ENCODE measurements at regions not wholly inside any gene's neighbourhood (a gene's known extent, or its start where the extent isn't known, plus 50 kb on each side); places are given as distances from the start of the nearest gene placed in this dataset.
"Not testable (repeated sequence)": the region's sequence is repeated elsewhere in the genome, so short reads cannot be mapped to it uniquely, and the experiment has no call there.

GRCh38 chr3:34150992-34151391, 352.6 kb downstream of the PDCD6IP start:
- ChIA-PET POLR2A (no interaction called here), CTCF (no interaction called here)
- 89% methylated on average over 2 of the region's 3 CpGs for WGBS (ENCODE audit: insufficient coverage)

DNA sequence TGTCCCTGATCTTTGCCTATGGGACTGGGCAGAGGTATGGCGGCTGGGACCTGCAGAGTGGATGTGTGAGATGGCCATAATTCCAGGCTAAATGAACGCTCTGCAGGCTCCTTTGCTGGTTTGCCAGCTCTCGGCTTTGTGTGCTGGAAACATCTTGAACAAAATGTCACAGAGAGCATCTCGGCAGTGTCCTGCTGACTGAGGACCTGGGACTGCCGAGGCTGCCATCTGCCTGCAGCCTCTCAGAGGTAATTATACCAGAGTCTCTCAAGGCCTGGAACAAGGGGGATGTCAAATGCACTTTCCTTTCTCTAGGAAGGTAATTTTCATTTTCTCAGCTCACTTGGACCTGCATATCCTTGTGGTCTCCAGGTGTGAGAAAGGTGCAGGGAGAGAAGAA, 354.2 kb downstream of the PDCD6IP start:
- CTCF ChIA-PET: interaction anchor here (1.1 kb wide), 1 partner anchor 9 kb away, joined by 3 read pairs; no protein-coding TSS in a partner anchor
- 98% methylated on average over 5 of the region's 5 CpGs for WGBS (ENCODE audit: insufficient coverage)
- POLR2A ChIA-PET: no interaction called here

More at GRCh38 chr3:34150992-34151391, 352.6 kb downstream of the PDCD6IP start:
- H3K36me3 ChIP-seq (ENCODE audit: control insufficient read depth in 4 of 4, insufficient read depth in 4 of 4, low read length in 3 of 4): no peaks in the 10 kb centered on the region
- no peaks in the 10 kb centered on the region for H3K4me1 ChIP-seq (ENCODE audit: control extremely low read depth in 1 of 4, control insufficient read depth in 4 of 4, insufficient read depth in 4 of 4, low read length in 3 of 4)
- H3K9me3 ChIP-seq (ENCODE audit: control extremely low read depth in 1 of 5, control insufficient read depth in 4 of 5, insufficient read depth in 2 of 5, low read depth in 1 of 5, low read length in 4 of 5): no peaks in the 10 kb centered on the region
- no peak overlapping the region for H3K4me3 ChIP-seq (ENCODE audit: control insufficient read depth in 1 of 7, extremely low read depth in 1 of 7, insufficient read depth in 4 of 7, low read depth in 2 of 7, low read length in 6 of 7)
- no peak for DNase-seq
- no peak overlapping the region for H3K27ac ChIP-seq (ENCODE audit: insufficient read depth in 1 of 2, low read depth in 1 of 2, low read length in 2 of 2, poor library complexity in 1 of 2, severe bottlenecking in 2 of 2)
- H3K27me3 ChIP-seq (replicated peaks in 2 of 5; ENCODE audit: control insufficient read depth in 4 of 5, insufficient read depth in 5 of 5, low read length in 4 of 5): no peaks in the 10 kb centered on the region

GRCh38 chr3:34155108-34155507, 356.7 kb downstream of the PDCD6IP start:
- DNase-seq: no peak
- H3K27me3 ChIP-seq (replicated peaks in 2 of 5; ENCODE audit: control insufficient read depth in 4 of 5, insufficient read depth in 5 of 5, low read length in 4 of 5): no peaks in the 10 kb centered on the region
- H3K4me3 ChIP-seq (ENCODE audit: control insufficient read depth in 1 of 7, extremely low read depth in 1 of 7, insufficient read depth in 4 of 7, low read depth in 2 of 7, low read length in 6 of 7): no peak overlapping the region
- ChIA-PET CTCF (no interaction called here), POLR2A (no interaction called here)
- no peaks in the 10 kb centered on the region for H3K9me3 ChIP-seq (ENCODE audit: control extremely low read depth in 1 of 5, control insufficient read depth in 4 of 5, insufficient read depth in 2 of 5, low read depth in 1 of 5, low read length in 4 of 5)
- H3K4me1 ChIP-seq (ENCODE audit: control extremely low read depth in 1 of 4, control insufficient read depth in 4 of 4, insufficient read depth in 4 of 4, low read length in 3 of 4): peaks cover 0 to 11% (median 3%) of the 10 kb centered on the region in 4 experiments
- no peak overlapping the region for H3K27ac ChIP-seq (ENCODE audit: insufficient read depth in 1 of 2, low read depth in 1 of 2, low read length in 2 of 2, poor library complexity in 1 of 2, severe bottlenecking in 2 of 2)
- no CpG with 5 or more reads among the region's 1 CpG for WGBS (ENCODE audit: insufficient coverage)
- H3K36me3 ChIP-seq (ENCODE audit: control insufficient read depth in 4 of 4, insufficient read depth in 4 of 4, low read length in 3 of 4): no peaks in the 10 kb centered on the region

More for the DNA sequence above, 354.2 kb downstream of the PDCD6IP start:
- no peak for DNase-seq
- Histone ChIP-seq H3K27ac (ENCODE audit: insufficient read depth in 1 of 2, low read depth in 1 of 2, low read length in 2 of 2, poor library complexity in 1 of 2, severe bottlenecking in 2 of 2) (no peak overlapping the region), H3K36me3 (ENCODE audit: control insufficient read depth in 4 of 4, insufficient read depth in 4 of 4, low read length in 3 of 4) (no peaks in the 10 kb centered on the region), H3K4me1 (ENCODE audit: control extremely low read depth in 1 of 4, control insufficient read depth in 4 of 4, insufficient read depth in 4 of 4, low read length in 3 of 4) (peaks cover 0 to 3% (median 0%) of the 10 kb centered on the region in 4 experiments), H3K4me3 (ENCODE audit: control insufficient read depth in 1 of 7, extremely low read depth in 1 of 7, insufficient read depth in 4 of 7, low read depth in 2 of 7, low read length in 6 of 7) (no peak overlapping the region), H3K9me3 (ENCODE audit: control extremely low read depth in 1 of 5, control insufficient read depth in 4 of 5, insufficient read depth in 2 of 5, low read depth in 1 of 5, low read length in 4 of 5) (no peaks in the 10 kb centered on the region), H3K27me3 (replicated peaks in 2 of 5; ENCODE audit: control insufficient read depth in 4 of 5, insufficient read depth in 5 of 5, low read length in 4 of 5) (no peaks in the 10 kb centered on the region)

- H3K27ac ChIP-seq (ENCODE audit: insufficient read depth in 1 of 2, low read depth in 1 of 2, low read length in 2 of 2, poor library complexity in 1 of 2, severe bottlenecking in 2 of 2): no peak overlapping the region
- CTCF ChIA-PET: no interaction called here
- H3K4me1 ChIP-seq (ENCODE audit: control extremely low read depth in 1 of 4, control insufficient read depth in 4 of 4, insufficient read depth in 4 of 4, low read length in 3 of 4): peaks cover 0 to 14% (median 3%) of the 10 kb centered on the region in 4 experiments
- POLR2A ChIA-PET: no interaction called here
- no peaks in the 10 kb centered on the region for H3K9me3 ChIP-seq (ENCODE audit: control extremely low read depth in 1 of 5, control insufficient read depth in 4 of 5, insufficient read depth in 2 of 5, low read depth in 1 of 5, low read length in 4 of 5)
- no peaks in the 10 kb centered on the region for H3K36me3 ChIP-seq (ENCODE audit: control insufficient read depth in 4 of 4, insufficient read depth in 4 of 4, low read length in 3 of 4)
- no CpG with 5 or more reads among the region's 2 CpGs for WGBS (ENCODE audit: insufficient coverage)
- H3K27me3 ChIP-seq (replicated peaks in 2 of 5; ENCODE audit: control insufficient read depth in 4 of 5, insufficient read depth in 5 of 5, low read length in 4 of 5): no peaks in the 10 kb centered on the region
- no peak overlapping the region for H3K4me3 ChIP-seq (ENCODE audit: control insufficient read depth in 1 of 7, extremely low read depth in 1 of 7, insufficient read depth in 4 of 7, low read depth in 2 of 7, low read length in 6 of 7)
- no peak for DNase-seq
Measured at GRCh38 chr3:34155666-34156065, 357.2 kb downstream of the PDCD6IP start.

GRCh38 chr3:34157491-34157890, 359.1 kb downstream of the PDCD6IP start:
- CTCF ChIA-PET: no interaction called here
- POLR2A ChIA-PET: no interaction called here
- Histone ChIP-seq H3K4me3 (ENCODE audit: control insufficient read depth in 1 of 7, extremely low read depth in 1 of 7, insufficient read depth in 4 of 7, low read depth in 2 of 7, low read length in 6 of 7) (no peak overlapping the region), H3K36me3 (ENCODE audit: control insufficient read depth in 4 of 4, insufficient read depth in 4 of 4, low read length in 3 of 4) (no peaks in the 10 kb centered on the region), H3K4me1 (ENCODE audit: control extremely low read depth in 1 of 4, control insufficient read depth in 4 of 4, insufficient read depth in 4 of 4, low read length in 3 of 4) (peaks cover 0 to 14% (median 3%) of the 10 kb centered on the region in 4 experiments), H3K27ac (ENCODE audit: insufficient read depth in 1 of 2, low read depth in 1 of 2, low read length in 2 of 2, poor library complexity in 1 of 2, severe bottlenecking in 2 of 2) (no peak overlapping the region), H3K27me3 (replicated peaks in 2 of 5; ENCODE audit: control insufficient read depth in 4 of 5, insufficient read depth in 5 of 5, low read length in 4 of 5) (no peaks in the 10 kb centered on the region), H3K9me3 (ENCODE audit: control extremely low read depth in 1 of 5, control insufficient read depth in 4 of 5, insufficient read depth in 2 of 5, low read depth in 1 of 5, low read length in 4 of 5) (no peaks in the 10 kb centered on the region)
- DNase-seq: peak in 1 of 3 donors; percentile 10

DNA sequence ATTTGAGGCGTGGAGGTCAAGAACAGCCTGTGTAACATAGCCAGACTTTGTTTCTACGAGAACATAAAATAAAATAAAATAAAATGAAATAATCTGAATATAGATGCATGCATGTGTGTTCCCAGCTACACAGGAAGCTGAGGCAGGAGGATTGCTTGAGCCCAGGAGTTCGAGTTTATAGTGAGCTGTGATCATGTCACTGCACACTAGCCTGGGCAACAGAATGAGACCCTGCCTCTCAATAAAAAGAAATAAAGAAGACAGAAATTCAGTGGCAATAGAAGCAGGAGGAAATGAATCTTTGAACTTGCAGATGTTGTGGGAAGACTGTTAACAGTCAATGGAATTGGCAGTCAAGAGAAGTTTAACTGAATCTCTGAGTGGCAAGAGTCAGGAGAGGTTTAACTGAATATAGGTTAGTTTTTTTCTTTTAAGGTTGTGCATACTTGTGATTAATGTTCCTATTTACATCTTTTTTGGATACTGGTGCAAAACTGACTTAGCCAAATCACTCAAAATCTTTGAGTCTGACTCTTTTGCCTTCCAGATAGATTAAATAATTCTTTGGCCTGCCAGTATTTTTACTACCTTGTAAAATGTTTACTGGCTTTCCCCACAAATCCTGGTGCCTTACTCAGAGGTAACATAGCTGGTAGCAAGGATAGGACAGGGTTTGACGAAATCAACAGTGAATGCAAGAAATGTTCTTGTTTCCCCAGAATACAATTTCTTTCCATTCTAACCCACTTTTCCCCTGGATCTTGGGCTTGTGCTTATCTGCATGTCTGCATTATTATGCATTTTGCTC, 361.4 kb downstream of the PDCD6IP start:
- Histone ChIP-seq H3K36me3 (ENCODE audit: control insufficient read depth in 4 of 4, insufficient read depth in 4 of 4, low read length in 3 of 4) (no peaks in the 10 kb centered on the region), H3K27me3 (replicated peaks in 2 of 5; ENCODE audit: control insufficient read depth in 4 of 5, insufficient read depth in 5 of 5, low read length in 4 of 5) (no peaks in the 10 kb centered on the region), H3K4me1 (ENCODE audit: control extremely low read depth in 1 of 4, control insufficient read depth in 4 of 4, insufficient read depth in 4 of 4, low read length in 3 of 4) (peaks cover 0 to 14% (median 3%) of the 10 kb centered on the region in 4 experiments), H3K27ac (ENCODE audit: insufficient read depth in 1 of 2, low read depth in 1 of 2, low read length in 2 of 2, poor library complexity in 1 of 2, severe bottlenecking in 2 of 2) (no peak overlapping the region), H3K9me3 (ENCODE audit: control extremely low read depth in 1 of 5, control insufficient read depth in 4 of 5, insufficient read depth in 2 of 5, low read depth in 1 of 5, low read length in 4 of 5) (no peaks in the 10 kb centered on the region), H3K4me3 (ENCODE audit: control insufficient read depth in 1 of 7, extremely low read depth in 1 of 7, insufficient read depth in 4 of 7, low read depth in 2 of 7, low read length in 6 of 7) (no peak overlapping the region)
- ChIA-PET POLR2A (no interaction called here), CTCF (interaction anchor here (0.6 kb wide), 1 partner anchor 1412 kb away, joined by 3 read pairs; no protein-coding TSS in a partner anchor)
- 87% methylated on average over 2 of the region's 4 CpGs for WGBS (ENCODE audit: insufficient coverage)
- no peak for DNase-seq

- H3K4me1 ChIP-seq (ENCODE audit: control extremely low read depth in 1 of 4, control insufficient read depth in 4 of 4, insufficient read depth in 4 of 4, low read length in 3 of 4); POLR2A ChIA-PET; H3K36me3 ChIP-seq (ENCODE audit: control insufficient read depth in 4 of 4, insufficient read depth in 4 of 4, low read length in 3 of 4); H3K27ac ChIP-seq (ENCODE audit: insufficient read depth in 1 of 2, low read depth in 1 of 2, low read length in 2 of 2, poor library complexity in 1 of 2, severe bottlenecking in 2 of 2); H3K4me3 ChIP-seq (ENCODE audit: control insufficient read depth in 1 of 7, extremely low read depth in 1 of 7, insufficient read depth in 4 of 7, low read depth in 2 of 7, low read length in 6 of 7); DNase-seq; H3K9me3 ChIP-seq (ENCODE audit: control extremely low read depth in 1 of 5, control insufficient read depth in 4 of 5, insufficient read depth in 2 of 5, low read depth in 1 of 5, low read length in 4 of 5); H3K27me3 ChIP-seq (replicated peaks in 2 of 5; ENCODE audit: control insufficient read depth in 4 of 5, insufficient read depth in 5 of 5, low read length in 4 of 5); CTCF ChIA-PET: not testable (repeated sequence)
- 100% methylated on average over 4 of the region's 8 CpGs for WGBS (ENCODE audit: insufficient coverage)
Measured at GRCh38 chr3:34169636-34170035, 371.2 kb downstream of the PDCD6IP start.
